GM18498 (cell line): ENCODE measurements at regions not wholly inside any gene's neighbourhood (a gene's known extent, or its start where the extent isn't known, plus 50 kb on each side); places are given as distances from the start of the nearest gene placed in this dataset.

Source experiments
- ATAC-seq: cut with Tn5 transposase; IDR thresholded peaks from one replicate; pipeline ENCODE4 v1.9.1; 2021; ENCODE audit warnings: mild to moderate bottlenecking, moderate library complexity; ENCODE audit not compliant: unreplicated experiment

GRCh38 chr3:79928687-79929408 lies 161.1 kb upstream of the ROBO1 start:
- no peak for ATAC-seq

DNA sequence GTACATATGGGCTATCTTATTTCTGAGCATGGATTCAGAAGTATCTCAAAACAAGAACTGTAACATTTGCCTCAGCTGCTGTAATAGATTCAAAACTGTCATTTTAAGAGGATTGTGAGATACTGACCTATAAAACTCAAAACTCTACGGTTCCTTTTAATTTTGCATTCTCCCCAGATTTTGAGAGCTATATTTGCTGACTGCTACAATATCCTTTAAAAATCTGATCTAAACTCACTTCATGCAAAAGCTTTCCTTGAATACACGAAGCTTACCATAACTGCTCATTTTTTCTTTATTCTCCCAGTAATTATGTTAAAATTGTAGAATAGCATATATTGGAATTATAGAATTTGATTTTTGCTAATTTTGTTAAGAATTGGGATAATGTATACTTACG lies 158.7 kb upstream of the ROBO1 start:
- no peak for ATAC-seq

DNA sequence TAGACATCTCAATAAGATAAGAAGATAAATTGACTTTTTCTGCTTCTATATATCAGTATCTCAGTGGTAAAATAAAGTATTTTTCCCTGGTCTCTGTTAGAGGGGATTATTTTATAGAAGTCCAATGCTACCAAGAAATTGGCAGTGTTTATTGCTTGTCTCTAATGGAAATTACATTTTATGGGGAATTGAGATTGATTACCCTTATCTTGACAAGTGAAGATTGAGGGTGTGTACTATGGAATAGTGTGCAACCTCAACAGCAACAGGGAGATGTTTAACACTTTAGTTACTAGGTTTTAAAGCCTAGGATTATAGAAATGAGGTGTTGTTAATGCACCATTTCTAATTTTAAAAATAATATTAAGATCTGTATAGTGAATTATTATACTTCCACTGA lies 154.8 kb upstream of the ROBO1 start:
- no peak for ATAC-seq

DNA sequence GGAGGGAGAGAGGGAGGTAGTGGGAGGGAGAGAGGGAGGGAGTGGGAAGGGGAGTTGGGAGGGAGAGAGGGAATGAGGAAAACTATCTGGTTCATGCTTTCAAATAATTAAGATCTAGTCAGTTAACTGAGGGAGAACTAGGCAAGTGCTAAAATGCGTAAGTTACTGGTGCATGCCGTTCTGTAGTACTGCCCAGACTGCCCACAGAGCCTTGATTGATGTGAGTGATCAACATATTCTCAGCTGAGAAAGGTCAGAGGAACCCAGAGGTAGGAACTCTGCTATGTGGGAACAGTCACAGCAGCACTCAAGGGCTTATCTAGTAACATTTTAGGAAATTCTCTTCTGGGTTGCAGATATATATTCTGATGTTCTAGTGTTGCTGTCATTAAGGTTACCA lies 149.8 kb upstream of the ROBO1 start:
- ATAC-seq, result no peak

GRCh38 chr3:79910337-79910736 lies 142.5 kb upstream of the ROBO1 start:
- no peak for ATAC-seq

DNA sequence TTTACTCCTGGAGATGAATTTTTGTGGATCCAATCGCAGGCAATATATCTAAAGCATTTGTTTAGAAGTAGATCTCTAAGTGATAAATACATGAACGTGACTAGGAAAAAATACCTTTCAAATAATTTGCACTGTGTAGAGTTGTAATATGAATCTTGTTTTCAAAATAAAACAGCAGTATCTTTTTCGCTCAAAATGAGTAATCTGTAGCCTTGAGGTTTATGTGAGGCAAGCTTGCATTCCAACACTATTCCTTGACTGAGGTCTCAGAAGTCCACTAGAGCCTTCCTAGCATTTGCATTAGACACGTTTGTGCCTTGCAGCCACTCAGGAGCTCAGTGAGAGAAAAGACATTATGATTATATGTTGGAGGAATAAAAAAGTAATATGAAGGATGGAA lies 138.3 kb upstream of the ROBO1 start:
- no peak for ATAC-seq

- ATAC-seq, result no peak
Observed at GRCh38 chr3:79902151-79902550, 134.4 kb upstream of the ROBO1 start.

DNA sequence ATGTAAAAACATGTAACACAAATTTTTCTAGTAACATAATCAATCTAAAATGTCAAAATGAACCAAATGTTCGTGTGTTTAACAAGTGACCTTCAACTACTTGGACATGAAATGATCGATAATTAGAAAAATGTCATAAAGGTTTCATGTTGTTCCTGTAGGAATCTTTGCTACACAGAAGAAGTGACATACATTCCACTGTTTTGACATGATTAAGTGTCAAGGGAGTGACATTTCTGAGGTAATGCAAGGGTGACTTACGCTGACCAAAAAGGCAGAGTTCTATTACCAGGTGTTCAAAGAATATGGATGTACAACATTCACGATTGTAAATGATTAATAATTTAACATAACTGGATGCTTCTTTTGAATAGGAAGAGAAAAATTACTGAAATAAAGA lies 131.1 kb upstream of the ROBO1 start:
- no peak for ATAC-seq

DNA sequence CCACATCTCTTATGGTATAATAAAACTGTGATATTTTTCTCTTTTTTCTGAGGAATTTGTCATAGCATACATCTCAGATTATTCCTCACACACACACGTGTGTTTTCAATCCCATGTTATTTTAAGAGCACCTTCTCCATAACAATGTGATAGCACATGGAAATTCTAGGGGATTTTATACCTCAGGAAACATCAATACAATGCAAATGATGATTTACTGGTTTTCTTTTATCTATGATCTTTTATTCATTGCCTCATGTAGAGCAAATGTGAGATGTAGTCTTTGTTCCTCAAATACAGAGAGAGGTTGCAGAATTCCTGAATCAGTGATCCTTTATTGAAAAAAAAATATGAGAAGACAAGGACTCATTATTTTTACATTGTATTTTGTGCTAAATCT lies 128.3 kb upstream of the ROBO1 start:
- no peak for ATAC-seq

DNA sequence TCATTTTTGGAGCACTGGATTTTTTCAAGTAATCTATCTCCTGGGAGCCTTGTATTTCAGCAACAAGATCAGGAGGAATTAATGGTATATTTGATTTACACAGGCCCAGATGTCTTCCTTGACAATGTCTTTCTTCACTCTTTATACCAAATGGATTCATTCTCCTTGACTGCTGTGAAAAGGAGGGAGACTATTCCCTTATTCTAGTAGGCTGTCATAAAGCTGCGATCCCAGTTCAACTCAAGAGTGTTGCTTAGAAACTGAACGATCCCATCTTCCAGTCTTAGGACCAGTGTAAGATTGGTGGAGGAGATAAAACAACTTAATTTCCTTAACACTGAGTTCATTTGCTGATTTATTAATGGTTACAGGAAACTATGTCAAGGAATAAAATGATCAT lies 119.4 kb upstream of the ROBO1 start:
- no peak for ATAC-seq

- ATAC-seq, result no peak
Observed at GRCh38 chr3:79886204-79886603, 118.4 kb upstream of the ROBO1 start.

- ATAC-seq, result no peak
Observed at GRCh38 chr3:79885407-79885806, 117.6 kb upstream of the ROBO1 start.

DNA sequence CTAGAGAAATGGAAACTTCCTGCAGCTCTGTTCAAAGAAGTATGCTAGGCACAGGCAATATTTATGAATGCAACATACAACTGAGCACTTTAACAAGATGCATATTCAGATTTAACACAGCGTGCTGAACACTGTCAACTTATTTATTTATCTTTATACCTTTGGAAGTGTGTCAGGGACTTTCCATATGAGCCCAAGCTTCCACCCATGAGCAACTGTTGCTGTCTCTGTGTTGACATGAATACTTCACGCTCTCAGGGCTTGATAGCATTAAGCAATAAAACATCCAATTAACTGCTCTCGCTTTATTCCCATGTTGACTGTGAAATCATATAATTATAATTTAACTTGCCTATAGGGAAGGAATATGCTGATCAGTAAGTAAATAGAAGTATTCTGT lies 116.6 kb upstream of the ROBO1 start:
- no peak for ATAC-seq

DNA sequence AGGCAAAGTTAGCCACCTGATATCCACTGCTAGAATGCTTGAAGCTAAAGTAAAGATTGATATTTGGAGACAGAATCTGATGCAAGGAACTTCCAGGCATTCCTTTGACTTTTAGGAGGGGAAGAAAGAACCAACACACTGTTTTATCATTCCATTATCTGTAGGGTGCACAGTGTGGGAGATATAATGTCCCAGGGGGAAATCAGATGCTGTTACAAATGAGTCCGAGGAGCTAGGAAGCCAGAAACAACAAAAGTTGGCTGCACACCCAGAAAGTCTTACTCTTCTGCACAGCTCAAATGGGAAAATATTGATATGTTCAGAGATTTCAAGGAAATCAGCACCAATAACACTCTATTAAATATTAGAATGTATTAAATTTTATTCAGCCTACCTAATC lies 113.6 kb upstream of the ROBO1 start:
- ATAC-seq, result no peak

DNA sequence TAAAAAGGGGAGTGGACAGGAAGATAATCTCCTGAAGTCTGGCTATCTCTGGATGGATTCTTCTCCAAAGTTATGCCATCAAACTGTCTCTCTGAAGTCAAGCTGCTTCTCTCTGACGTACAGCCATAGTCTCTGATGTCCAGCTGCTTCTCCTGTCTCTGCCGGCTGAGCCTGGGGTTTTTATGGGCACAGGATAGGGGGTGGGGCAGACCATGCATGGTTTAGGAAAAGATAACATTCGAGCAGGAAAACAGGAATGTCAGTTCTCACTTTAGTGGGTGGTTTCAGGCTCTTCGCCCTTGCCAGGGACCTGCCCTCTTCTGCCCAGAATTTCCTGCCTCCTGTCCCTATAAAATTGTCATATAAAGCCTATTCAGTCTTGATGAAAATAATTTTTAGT lies 110.9 kb upstream of the ROBO1 start:
- no peak for ATAC-seq

DNA sequence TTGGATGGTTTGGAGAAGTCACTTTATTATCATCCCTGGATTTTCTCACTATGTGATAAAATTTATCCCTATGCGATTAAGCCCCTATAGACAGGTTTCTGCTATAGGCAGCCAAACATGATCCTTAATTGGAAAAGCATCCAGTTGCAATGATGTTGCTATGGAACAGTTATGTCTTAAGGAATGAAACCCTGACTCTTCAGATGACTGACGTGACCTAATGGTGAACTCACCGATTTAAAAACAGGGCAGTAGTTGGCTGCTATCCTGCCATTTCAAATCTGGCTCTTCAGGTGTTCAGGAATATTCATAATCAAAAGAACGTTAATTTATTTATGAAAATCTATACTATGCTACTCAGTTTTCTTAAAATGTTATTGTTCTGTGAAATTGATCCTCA lies 106.8 kb upstream of the ROBO1 start:
- no peak for ATAC-seq

DNA sequence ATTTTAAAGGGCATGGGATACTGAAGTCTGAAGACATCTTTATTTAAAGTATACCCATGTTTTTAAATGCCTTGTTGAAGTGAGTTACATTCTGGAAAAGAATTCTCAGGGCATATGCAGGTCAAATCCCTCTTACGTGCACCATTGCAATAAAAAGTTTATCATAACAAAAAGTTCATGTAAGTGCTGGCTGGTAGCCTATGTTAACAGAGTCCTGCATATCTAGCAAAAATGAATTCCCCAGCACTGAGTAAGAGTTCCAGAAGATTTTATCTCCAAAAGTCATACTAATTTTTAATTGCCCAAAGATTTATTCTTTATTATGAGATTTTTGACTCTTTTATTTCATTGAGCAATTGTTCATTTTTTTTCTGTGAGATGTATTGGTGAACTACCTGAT lies 104.7 kb upstream of the ROBO1 start:
- no peak for ATAC-seq

DNA sequence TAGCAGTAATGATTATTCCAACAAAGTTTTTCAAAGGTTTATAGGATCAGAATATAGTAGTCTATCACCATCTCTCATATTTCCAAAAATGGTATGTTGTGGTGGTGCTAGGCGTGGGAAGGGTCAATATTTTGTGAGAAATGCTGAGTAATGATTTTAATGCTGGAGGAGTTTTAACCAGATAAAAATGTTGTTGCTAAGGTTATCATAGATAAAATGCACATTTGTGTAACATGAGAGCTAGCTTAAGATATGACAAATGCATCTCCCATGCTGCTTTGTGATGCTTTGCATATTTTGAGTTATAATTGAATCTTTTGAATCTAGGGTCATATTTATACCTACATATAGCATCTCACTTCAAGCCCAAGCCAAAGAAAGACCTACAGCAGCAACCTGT lies 103.9 kb upstream of the ROBO1 start:
- no peak for ATAC-seq

- ATAC-seq, result no peak
Observed at GRCh38 chr3:79870313-79870620, 102.5 kb upstream of the ROBO1 start.

DNA sequence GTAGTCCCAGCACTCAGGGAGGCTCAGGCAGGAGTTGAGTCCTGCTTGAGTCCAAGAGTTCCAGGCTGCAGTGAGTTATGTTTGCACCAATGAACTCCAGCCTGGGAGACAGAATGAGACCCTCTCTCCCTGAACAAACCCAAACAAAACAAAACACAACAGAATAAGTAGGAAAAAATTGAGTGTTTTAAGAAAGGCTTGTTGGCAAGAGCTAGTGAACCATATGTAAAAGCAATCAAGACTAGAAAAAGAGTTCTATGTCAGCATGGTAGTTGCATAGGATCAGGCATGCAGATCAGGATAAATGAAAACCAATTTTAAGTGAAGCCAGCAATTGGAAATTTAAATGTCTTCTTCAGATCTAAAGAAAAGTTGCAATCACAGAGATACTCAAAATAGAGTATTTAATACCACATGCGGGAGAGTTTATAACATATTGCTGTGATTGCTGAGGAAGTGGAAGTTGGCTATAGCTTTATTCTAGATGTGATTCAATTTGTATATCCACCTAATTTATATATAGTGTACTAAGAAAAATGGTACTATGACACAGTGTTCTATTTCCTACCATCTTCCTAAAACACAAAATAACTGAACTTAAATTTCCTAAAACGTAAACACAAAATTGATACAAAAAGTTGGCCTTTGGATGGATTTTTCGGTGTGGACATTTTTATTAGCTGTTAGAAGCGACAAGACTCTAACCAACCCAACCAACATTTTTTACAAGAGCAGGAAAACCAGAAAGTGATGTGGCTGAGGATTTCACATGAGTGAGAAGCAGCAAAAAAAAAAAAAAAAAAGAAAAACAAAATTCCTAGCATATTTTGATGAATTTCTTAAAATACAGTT lies 101.9 kb upstream of the ROBO1 start:
- ATAC-seq, result no peak

DNA sequence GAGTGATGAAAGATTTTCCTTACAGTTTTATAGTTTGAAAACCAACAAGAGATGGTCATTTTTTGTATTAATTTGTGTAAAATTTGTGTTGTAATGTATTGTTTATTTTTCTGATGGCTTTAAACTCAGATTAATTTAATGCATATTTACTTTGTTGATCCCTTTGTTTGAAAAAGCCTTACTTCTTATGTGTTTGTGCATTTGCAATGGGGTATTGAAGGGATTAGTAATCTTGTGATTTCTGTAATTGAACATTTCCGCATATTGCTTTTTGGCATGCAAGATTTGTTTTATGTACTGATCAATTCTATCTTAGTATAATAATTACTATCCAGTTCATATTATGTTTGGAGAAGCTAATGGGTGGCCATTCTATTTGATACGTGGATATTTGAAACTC lies 98.4 kb upstream of the ROBO1 start:
- no peak for ATAC-seq

- ATAC-seq, result no peak
Observed at GRCh38 chr3:79864077-79864476, 96.3 kb upstream of the ROBO1 start.

DNA sequence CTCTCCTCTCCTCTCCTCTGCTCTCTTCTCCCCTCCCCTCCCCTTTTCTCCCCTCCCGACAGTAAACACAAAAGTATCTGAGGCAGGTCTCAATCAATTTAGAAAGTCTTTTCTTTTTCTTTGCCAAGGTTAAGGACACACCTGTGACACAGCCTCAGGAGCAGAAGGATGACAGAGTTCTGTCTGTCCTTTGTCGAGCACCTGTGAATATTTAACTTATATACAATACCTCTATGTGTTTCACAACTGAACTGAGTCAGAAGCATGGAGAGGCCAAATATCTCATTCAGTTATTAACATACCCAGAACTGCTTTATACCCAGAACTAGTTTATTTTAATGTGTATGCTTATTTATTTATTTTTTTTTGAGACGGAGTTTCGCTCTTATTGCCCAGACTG lies 81.1 kb upstream of the ROBO1 start:
- no peak for ATAC-seq
